ENCODE measurements at regions not wholly inside any gene's neighbourhood (a gene's known extent, or its start where the extent isn't known, plus 50 kb on each side); places are given as distances from the start of the nearest gene placed in this dataset.

GRCh38 chr4:84366161-84366560 is 132.9 kb downstream of the NKX6-1 start (continued):
- TF ChIP-seq TFAM (CRISPR knock-in tag; conservative IDR thresholded peaks at IDR 0.05) (no peak), PHF20 (IDR thresholded peaks at IDR 0.05; ENCODE audit: partially characterized antibody) (no peak), ZNF282 (CRISPR knock-in tag; IDR thresholded peaks at IDR 0.05) (no peak), ZNF174 (CRISPR knock-in tag; IDR thresholded peaks at IDR 0.05) (no peak), ZNF589 (CRISPR knock-in tag; IDR thresholded peaks at IDR 0.05; ENCODE audit: low read depth) (no peak), STAT5B (CRISPR knock-in tag; IDR thresholded peaks at IDR 0.05) (no peak), SRSF1 (IDR thresholded peaks at IDR 0.05; ENCODE audit: low read depth, low read length) (no peak)
- TF ChIP-seq, protein P1, sequence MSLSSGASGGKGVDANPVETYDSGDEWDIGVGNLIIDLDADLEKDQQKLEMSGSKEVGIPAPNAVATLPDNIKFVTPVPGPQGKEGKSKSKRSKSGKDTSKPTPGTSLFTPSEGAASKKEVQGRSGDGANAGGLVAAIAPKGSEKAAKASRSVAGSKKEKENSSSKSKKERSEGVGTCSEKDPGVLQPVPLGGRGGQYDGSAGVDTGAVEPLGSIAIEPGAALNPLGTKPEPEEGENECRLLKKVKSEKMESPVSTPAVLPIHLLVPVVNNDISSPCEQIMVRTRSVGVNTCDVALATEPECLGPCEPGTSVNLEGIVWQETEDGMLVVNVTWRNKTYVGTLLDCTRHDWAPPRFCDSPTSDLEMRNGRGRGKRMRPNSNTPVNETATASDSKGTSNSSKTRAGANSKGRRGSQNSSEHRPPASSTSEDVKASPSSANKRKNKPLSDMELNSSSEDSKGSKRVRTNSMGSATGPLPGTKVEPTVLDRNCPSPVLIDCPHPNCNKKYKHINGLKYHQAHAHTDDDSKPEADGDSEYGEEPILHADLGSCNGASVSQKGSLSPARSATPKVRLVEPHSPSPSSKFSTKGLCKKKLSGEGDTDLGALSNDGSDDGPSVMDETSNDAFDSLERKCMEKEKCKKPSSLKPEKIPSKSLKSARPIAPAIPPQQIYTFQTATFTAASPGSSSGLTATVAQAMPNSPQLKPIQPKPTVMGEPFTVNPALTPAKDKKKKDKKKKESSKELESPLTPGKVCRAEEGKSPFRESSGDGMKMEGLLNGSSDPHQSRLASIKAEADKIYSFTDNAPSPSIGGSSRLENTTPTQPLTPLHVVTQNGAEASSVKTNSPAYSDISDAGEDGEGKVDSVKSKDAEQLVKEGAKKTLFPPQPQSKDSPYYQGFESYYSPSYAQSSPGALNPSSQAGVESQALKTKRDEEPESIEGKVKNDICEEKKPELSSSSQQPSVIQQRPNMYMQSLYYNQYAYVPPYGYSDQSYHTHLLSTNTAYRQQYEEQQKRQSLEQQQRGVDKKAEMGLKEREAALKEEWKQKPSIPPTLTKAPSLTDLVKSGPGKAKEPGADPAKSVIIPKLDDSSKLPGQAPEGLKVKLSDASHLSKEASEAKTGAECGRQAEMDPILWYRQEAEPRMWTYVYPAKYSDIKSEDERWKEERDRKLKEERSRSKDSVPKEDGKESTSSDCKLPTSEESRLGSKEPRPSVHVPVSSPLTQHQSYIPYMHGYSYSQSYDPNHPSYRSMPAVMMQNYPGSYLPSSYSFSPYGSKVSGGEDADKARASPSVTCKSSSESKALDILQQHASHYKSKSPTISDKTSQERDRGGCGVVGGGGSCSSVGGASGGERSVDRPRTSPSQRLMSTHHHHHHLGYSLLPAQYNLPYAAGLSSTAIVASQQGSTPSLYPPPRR (CRISPR knock-in tag; IDR thresholded peaks at IDR 0.05; ENCODE audit: borderline replicate concordance), result no peak

Data from K562 (cell line).